ENCODE measurements at regions not wholly inside any gene's neighbourhood (a gene's known extent, or its start where the extent isn't known, plus 50 kb on each side); places are given as distances from the start of the nearest gene placed in this dataset.

GRCh38 chr4:56241500-56241899, 145.8 kb downstream of the AASDH start:
- H3K9me3 ChIP-seq (ENCODE audit: control insufficient read depth, insufficient read depth, low read length), result no peaks in the 10 kb centered on the region
- H3K27ac ChIP-seq (ENCODE audit: low read depth, low read length), result no peak overlapping the region
- H3K36me3 ChIP-seq (ENCODE audit: control insufficient read depth, insufficient read depth, low read length), result no peaks in the 10 kb centered on the region
- peaks cover 15% of the 10 kb centered on the region for H3K4me1 ChIP-seq (ENCODE audit: control insufficient read depth, insufficient read depth, low read length)
- no peak overlapping the region for H3K9ac ChIP-seq (ENCODE audit: low read depth, low read length)
- no peak overlapping the region for H3K4me3 ChIP-seq (ENCODE audit: low read depth, low read length)
- H3K27me3 ChIP-seq (ENCODE audit: control insufficient read depth, insufficient read depth, low read length), result no peaks in the 10 kb centered on the region

GRCh38 chr4:56240554-56241174, 146.6 kb downstream of the AASDH start:
- Histone ChIP-seq H3K4me1 (ENCODE audit: control insufficient read depth, insufficient read depth, low read length) (peaks cover 6% of the 10 kb centered on the region), H3K27ac (ENCODE audit: low read depth, low read length) (no peak overlapping the region), H3K9me3 (ENCODE audit: control insufficient read depth, insufficient read depth, low read length) (no peaks in the 10 kb centered on the region), H3K27me3 (ENCODE audit: control insufficient read depth, insufficient read depth, low read length) (no peaks in the 10 kb centered on the region), H3K4me3 (ENCODE audit: low read depth, low read length) (no peak overlapping the region), H3K9ac (ENCODE audit: low read depth, low read length) (no peak overlapping the region), H3K36me3 (ENCODE audit: control insufficient read depth, insufficient read depth, low read length) (no peaks in the 10 kb centered on the region)

- Histone ChIP-seq H3K4me3 (ENCODE audit: low read depth, low read length) (no peak overlapping the region), H3K36me3 (ENCODE audit: control insufficient read depth, insufficient read depth, low read length) (no peaks in the 10 kb centered on the region), H3K27me3 (ENCODE audit: control insufficient read depth, insufficient read depth, low read length) (no peaks in the 10 kb centered on the region), H3K27ac (ENCODE audit: low read depth, low read length) (no peak overlapping the region), H3K4me1 (ENCODE audit: control insufficient read depth, insufficient read depth, low read length) (no peaks in the 10 kb centered on the region), H3K9me3 (ENCODE audit: control insufficient read depth, insufficient read depth, low read length) (no peaks in the 10 kb centered on the region), H3K9ac (ENCODE audit: low read depth, low read length) (no peak overlapping the region)
Measured at GRCh38 chr4:56238251-56238650, 149.0 kb downstream of the AASDH start.

- Histone ChIP-seq H3K4me1 (ENCODE audit: control insufficient read depth, insufficient read depth, low read length) (no peaks in the 10 kb centered on the region), H3K27ac (ENCODE audit: low read depth, low read length) (no peak overlapping the region), H3K27me3 (ENCODE audit: control insufficient read depth, insufficient read depth, low read length) (no peaks in the 10 kb centered on the region), H3K36me3 (ENCODE audit: control insufficient read depth, insufficient read depth, low read length) (no peaks in the 10 kb centered on the region), H3K9ac (ENCODE audit: low read depth, low read length) (no peak overlapping the region), H3K4me3 (ENCODE audit: low read depth, low read length) (no peak overlapping the region), H3K9me3 (ENCODE audit: control insufficient read depth, insufficient read depth, low read length) (peaks cover 11% of the 10 kb centered on the region)
Measured at GRCh38 chr4:56235725-56236124, 151.6 kb downstream of the AASDH start.

- Histone ChIP-seq H3K36me3 (ENCODE audit: control insufficient read depth, insufficient read depth, low read length) (no peaks in the 10 kb centered on the region), H3K4me1 (ENCODE audit: control insufficient read depth, insufficient read depth, low read length) (no peaks in the 10 kb centered on the region), H3K27me3 (ENCODE audit: control insufficient read depth, insufficient read depth, low read length) (no peaks in the 10 kb centered on the region), H3K27ac (ENCODE audit: low read depth, low read length) (no peak overlapping the region), H3K4me3 (ENCODE audit: low read depth, low read length) (no peak overlapping the region), H3K9me3 (ENCODE audit: control insufficient read depth, insufficient read depth, low read length) (peaks cover 11% of the 10 kb centered on the region), H3K9ac (ENCODE audit: low read depth, low read length) (no peak overlapping the region)
Measured at GRCh38 chr4:56235011-56235410, 152.3 kb downstream of the AASDH start.

GRCh38 chr4:56234098-56234497, 153.2 kb downstream of the AASDH start:
- no peak overlapping the region for H3K4me3 ChIP-seq (ENCODE audit: low read depth, low read length)
- H3K27me3 ChIP-seq (ENCODE audit: control insufficient read depth, insufficient read depth, low read length), result no peaks in the 10 kb centered on the region
- H3K9me3 ChIP-seq (ENCODE audit: control insufficient read depth, insufficient read depth, low read length), result peaks cover 11% of the 10 kb centered on the region
- no peaks in the 10 kb centered on the region for H3K36me3 ChIP-seq (ENCODE audit: control insufficient read depth, insufficient read depth, low read length)
- no peak overlapping the region for H3K9ac ChIP-seq (ENCODE audit: low read depth, low read length)
- no peak overlapping the region for H3K27ac ChIP-seq (ENCODE audit: low read depth, low read length)
- H3K4me1 ChIP-seq (ENCODE audit: control insufficient read depth, insufficient read depth, low read length), result no peaks in the 10 kb centered on the region

GRCh38 chr4:56231410-56231809, 155.9 kb downstream of the AASDH start:
- peaks cover 8% of the 10 kb centered on the region for H3K4me1 ChIP-seq (ENCODE audit: control insufficient read depth, insufficient read depth, low read length)
- no peak overlapping the region for H3K9ac ChIP-seq (ENCODE audit: low read depth, low read length)
- no peaks in the 10 kb centered on the region for H3K36me3 ChIP-seq (ENCODE audit: control insufficient read depth, insufficient read depth, low read length)
- H3K4me3 ChIP-seq (ENCODE audit: low read depth, low read length), result no peak overlapping the region
- H3K27ac ChIP-seq (ENCODE audit: low read depth, low read length), result no peak overlapping the region
- H3K27me3 ChIP-seq (ENCODE audit: control insufficient read depth, insufficient read depth, low read length), result no peaks in the 10 kb centered on the region
- peaks cover 11% of the 10 kb centered on the region for H3K9me3 ChIP-seq (ENCODE audit: control insufficient read depth, insufficient read depth, low read length)

- H3K4me1 ChIP-seq (ENCODE audit: control insufficient read depth, insufficient read depth, low read length), result peaks cover 15% of the 10 kb centered on the region
- no peak overlapping the region for H3K27ac ChIP-seq (ENCODE audit: low read depth, low read length)
- no peak overlapping the region for H3K4me3 ChIP-seq (ENCODE audit: low read depth, low read length)
- H3K9me3 ChIP-seq (ENCODE audit: control insufficient read depth, insufficient read depth, low read length), result peaks cover 11% of the 10 kb centered on the region
- H3K27me3 ChIP-seq (ENCODE audit: control insufficient read depth, insufficient read depth, low read length), result no peaks in the 10 kb centered on the region
- no peaks in the 10 kb centered on the region for H3K36me3 ChIP-seq (ENCODE audit: control insufficient read depth, insufficient read depth, low read length)
- no peak overlapping the region for H3K9ac ChIP-seq (ENCODE audit: low read depth, low read length)
Measured at GRCh38 chr4:56229947-56230346, 157.3 kb downstream of the AASDH start.

- Histone ChIP-seq H3K27ac (ENCODE audit: low read depth, low read length) (no peak overlapping the region), H3K36me3 (ENCODE audit: control insufficient read depth, insufficient read depth, low read length) (no peaks in the 10 kb centered on the region), H3K4me1 (ENCODE audit: control insufficient read depth, insufficient read depth, low read length) (peaks cover 15% of the 10 kb centered on the region), H3K9me3 (ENCODE audit: control insufficient read depth, insufficient read depth, low read length) (peaks cover 9% of the 10 kb centered on the region), H3K27me3 (ENCODE audit: control insufficient read depth, insufficient read depth, low read length) (no peaks in the 10 kb centered on the region), H3K4me3 (ENCODE audit: low read depth, low read length) (no peak overlapping the region), H3K9ac (ENCODE audit: low read depth, low read length) (no peak overlapping the region)
Measured at GRCh38 chr4:56227301-56227835, 159.9 kb downstream of the AASDH start.

GRCh38 chr4:56226579-56226978, 160.7 kb downstream of the AASDH start:
- peaks cover 15% of the 10 kb centered on the region for H3K4me1 ChIP-seq (ENCODE audit: control insufficient read depth, insufficient read depth, low read length)
- no peak overlapping the region for H3K4me3 ChIP-seq (ENCODE audit: low read depth, low read length)
- no peaks in the 10 kb centered on the region for H3K36me3 ChIP-seq (ENCODE audit: control insufficient read depth, insufficient read depth, low read length)
- no peaks in the 10 kb centered on the region for H3K27me3 ChIP-seq (ENCODE audit: control insufficient read depth, insufficient read depth, low read length)
- 0 out of 2 replicates have a peak, but pooled peaks cover 2% of the 10 kb centered on the region for H3K9me3 ChIP-seq (ENCODE audit: control insufficient read depth, insufficient read depth, low read length)
- no peak overlapping the region for H3K9ac ChIP-seq (ENCODE audit: low read depth, low read length)
- no peak overlapping the region for H3K27ac ChIP-seq (ENCODE audit: low read depth, low read length)

GRCh38 chr4:56224641-56225040, 162.7 kb downstream of the AASDH start:
- no peak overlapping the region for H3K9ac ChIP-seq (ENCODE audit: low read depth, low read length)
- H3K27me3 ChIP-seq (ENCODE audit: control insufficient read depth, insufficient read depth, low read length), result no peaks in the 10 kb centered on the region
- H3K27ac ChIP-seq (ENCODE audit: low read depth, low read length), result no peak overlapping the region
- H3K36me3 ChIP-seq (ENCODE audit: control insufficient read depth, insufficient read depth, low read length), result no peaks in the 10 kb centered on the region
- H3K9me3 ChIP-seq (ENCODE audit: control insufficient read depth, insufficient read depth, low read length), result no peaks in the 10 kb centered on the region
- peaks cover 15% of the 10 kb centered on the region for H3K4me1 ChIP-seq (ENCODE audit: control insufficient read depth, insufficient read depth, low read length)
- no peak overlapping the region for H3K4me3 ChIP-seq (ENCODE audit: low read depth, low read length)

Data from HUES48 (cell line).